NCI-H345 treated with DMSO at 0.1 percent for 48 hours (cell line): ENCODE measurements at regions not wholly inside any gene's neighbourhood (a gene's known extent, or its start where the extent isn't known, plus 50 kb on each side); places are given as distances from the start of the nearest gene placed in this dataset.
"Not testable (repeated sequence)": the region's sequence is repeated elsewhere in the genome, so short reads cannot be mapped to it uniquely, and the experiment has no call there.

Experiments used
- DNase-seq: peaks from one replicate; lab custom pipeline; 2025; ENCODE audit not compliant: unreplicated experiment; lab: John Stamatoyannopoulos, UW

DNA sequence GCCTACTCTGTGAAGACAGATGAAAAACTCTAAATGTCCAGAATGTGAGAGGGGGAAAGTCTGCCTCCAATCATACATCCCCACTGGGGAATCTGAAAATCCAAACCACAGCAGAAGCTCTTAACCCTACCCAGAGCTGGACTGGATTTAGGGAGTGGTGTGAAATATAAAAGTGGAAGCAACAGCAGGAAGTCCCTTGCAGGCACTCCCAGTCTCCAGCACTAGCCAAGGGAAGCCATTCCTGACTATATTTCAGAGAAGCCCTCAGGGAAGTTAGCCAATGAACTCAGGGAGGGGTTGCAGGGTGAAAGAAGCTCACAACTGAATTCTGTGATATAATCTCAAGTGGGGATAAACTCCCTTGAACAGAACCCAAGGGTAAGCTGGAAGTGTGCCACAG is 51.5 kb downstream of the CRPPA start:
- DNase-seq: no peak

DNA sequence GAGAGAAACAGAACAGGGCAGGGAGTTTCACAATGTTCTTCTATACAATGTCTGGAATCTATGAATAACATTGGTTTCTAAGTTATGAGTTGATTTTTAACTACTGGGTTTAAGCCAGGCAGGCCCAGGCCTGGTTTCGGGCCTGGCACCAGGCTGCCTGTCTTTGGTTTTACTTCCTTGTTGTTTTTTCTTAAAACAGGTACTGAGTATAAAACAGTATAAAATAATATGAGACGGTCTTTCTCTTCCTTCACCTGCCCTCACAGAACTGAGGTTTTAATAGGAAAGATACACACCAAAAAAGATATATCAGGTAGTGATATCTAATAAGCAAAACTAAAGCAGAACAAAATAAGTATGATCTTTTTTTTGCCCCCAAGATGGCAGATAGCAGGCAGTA is 52.0 kb downstream of the CRPPA start:
- DNase-seq: not testable (repeated sequence)

DNA sequence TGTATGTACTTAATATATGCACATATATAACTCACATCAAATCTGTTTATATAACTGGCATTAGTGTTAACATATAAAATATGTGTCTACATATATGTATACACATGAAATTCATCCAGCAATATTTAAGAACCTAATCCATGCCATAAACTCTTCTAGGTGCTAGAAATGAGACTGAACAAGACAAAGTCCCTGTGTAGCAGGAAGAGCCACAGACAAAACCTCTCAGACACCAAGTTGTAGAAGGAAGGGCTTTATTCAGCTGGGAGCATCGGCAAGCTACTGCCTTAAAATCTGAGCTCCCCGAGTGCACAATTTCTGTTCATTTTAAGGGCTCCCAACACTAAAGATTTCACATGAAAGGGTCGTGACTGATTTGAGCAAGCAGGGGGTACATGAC is 52.5 kb downstream of the CRPPA start:
- DNase-seq: no peak

DNA sequence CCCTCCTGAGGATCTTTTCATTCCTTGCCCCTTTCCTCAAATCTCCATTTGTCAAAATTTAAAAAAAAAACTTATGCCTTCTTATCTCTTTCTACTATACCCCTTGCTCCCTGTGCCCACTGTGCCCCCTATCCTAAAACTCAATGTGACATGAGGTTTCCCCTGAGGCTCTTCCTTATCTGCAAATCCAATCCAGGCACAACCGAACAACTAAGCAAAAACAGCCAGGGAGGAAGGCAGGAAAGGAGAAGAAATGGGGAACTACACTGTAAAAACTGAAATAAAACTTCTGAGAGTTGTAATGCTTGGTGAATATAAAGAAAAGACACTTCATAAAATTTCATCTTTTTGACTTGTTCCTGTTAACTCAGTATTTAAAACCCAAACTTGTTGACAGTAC is 54.2 kb downstream of the CRPPA start:
- DNase-seq: no peak

DNA sequence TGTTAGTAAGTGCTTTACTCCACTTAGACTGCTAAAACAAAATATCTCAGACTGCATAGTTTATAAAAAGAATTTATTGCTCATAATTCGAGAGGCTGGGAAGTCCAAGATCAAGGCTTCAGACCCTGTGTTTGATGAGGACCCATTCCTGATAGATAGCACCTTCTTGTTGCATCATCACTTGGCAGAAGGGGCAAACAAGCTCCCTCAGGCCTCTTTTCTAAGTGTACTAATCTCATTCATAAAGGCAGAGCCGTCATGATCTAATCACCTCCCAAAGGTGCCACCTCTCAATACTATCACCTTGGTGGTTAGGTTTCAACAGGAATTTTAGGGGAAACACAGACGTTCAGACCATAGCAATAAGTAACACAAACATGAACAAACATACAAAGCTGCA is 55.4 kb downstream of the CRPPA start:
- DNase-seq: no peak

DNA sequence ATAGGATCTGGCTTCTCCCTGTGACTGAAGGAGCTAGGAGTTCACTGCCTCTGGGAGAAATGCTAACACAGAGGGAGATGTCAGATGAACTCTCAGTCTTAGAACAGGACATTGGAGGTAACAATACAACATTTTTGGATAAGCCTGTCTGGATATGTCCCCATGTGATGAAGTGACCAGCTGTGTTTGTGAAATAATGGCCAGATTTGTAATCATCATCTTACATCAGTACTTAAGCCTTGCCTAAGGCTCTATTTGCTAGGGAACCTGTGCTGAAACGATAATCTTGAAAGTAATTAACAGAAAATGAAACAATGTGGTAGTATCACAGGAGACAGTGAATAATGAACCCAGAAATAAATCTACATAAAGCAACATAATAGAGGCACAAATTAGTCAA is 56.2 kb downstream of the CRPPA start:
- no peak for DNase-seq

DNA sequence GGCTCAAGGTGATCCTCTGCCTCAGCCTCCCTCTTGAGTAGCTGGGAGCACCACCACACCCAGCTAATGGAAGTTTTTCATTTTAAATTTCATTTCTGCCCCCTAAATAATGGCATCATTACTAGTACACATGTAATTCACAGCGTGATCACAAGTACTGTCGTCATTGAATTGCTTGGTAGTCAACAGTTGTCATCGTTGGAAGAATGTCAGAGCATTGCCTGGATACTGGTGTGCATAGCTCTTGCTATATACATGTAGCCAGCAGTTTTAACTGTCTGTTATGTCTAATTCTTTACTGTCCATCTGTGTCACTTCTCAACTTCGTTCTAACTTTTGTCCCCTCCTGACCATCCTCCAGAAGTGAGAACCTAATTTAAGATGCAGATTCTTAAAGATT is 62.1 kb downstream of the CRPPA start:
- DNase-seq: no peak

DNA sequence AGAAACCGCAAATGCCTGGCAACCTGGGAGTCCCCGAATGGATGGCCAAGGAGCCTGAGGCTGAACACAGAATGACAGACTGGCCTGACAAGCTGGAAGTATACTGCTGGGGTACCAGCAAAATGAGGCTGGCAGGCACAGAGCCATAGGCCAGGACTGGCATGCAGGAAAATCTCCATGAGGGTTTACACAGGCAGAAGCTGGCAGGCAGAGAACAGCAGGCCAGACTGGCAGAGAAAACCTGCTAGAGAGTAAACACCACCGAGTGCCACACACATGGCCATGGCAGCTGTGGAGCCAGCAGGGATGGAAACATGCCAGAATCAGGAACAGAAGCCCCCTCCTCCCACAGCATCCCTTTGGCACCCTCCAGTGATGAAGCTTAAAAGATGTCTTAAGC is 63.4 kb downstream of the CRPPA start:
- DNase-seq: peak; percentile 70

DNA sequence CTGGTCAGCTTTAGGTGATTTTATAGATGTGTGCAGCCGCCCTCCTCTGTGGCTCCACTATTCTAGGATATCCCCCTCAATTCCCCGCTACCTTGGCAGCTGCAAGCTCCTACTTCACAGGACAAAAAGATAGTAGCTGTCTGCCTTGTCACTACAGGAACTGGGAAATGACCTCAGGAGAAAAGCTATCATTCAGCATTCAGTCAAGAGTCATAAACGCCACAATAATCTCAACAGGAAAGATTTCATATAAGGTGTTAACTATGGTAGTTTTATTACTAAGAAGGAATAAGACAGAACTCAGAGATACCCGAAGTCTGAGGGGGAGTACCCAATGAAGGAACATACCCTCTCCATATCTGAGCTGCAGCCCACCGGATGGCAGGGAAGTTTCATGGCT is 63.9 kb downstream of the CRPPA start:
- DNase-seq: no peak

DNA sequence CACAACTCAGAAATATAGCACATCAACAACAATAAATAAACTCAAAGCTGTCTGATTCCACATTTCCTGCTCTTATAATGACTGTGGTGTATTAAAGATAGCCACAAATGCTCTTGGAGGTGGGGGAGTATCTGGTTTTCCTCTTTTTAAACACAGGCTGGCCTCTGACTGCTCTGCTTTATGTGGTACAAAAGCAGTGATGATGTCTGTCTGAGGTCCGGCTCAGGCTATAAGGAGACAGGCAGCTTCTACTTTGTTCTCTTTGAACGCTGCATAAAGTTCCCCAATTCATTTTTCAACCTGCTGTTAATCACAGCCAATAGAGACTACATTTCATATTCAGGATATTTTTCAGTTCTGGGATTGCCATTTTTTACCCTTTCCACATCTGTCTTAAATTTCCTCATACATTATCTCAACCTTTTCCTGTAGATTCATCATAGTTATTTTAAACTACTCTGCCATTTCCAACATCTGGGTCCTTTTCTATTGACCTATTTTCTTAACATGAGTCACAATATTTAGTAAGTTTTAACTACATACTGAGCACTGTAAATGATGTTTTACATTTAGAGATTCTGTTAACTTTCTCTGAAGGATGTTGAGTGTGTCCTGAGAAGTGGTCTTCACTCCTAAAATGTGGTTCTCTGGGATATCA is 64.9 kb downstream of the CRPPA start:
- no peak for DNase-seq

DNA sequence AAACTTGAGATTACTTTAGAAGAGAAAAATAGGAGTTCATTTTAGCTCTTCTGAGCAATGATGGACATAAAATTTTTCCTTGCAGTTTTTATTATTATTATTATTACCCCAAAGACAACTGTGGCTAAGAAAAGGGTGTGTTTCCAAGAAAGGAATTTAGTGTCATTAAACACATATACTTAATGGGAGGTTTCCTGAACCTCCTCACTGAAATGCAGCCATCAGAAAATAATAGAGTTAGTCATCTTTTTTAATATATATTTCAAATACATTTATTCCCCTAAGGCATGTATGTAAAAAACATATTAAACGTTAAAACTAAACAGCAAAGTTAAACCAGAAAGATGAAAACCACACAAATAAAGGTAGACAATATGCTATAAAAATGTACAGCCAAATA is 66.8 kb downstream of the CRPPA start:
- DNase-seq: no peak

DNA sequence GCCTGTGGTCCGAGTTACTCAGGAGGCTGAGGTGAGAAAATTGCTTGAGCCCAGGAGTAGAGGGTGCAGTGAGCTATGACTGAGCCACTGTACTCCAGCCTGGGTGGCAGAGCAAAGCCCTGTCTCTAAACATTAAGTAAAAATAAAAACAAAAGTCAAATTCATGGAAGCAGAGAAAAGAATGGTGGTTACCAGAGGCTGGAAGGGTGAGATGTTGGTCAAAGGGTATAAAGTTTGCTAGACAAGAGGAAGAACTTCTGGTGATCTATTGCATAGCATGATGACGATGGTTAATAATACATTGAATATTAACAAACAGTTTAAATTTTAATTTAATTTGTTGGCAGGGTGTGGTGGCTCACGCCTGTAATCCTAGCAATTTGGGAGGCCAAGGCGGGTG is 68.1 kb downstream of the CRPPA start:
- DNase-seq: no peak

DNA sequence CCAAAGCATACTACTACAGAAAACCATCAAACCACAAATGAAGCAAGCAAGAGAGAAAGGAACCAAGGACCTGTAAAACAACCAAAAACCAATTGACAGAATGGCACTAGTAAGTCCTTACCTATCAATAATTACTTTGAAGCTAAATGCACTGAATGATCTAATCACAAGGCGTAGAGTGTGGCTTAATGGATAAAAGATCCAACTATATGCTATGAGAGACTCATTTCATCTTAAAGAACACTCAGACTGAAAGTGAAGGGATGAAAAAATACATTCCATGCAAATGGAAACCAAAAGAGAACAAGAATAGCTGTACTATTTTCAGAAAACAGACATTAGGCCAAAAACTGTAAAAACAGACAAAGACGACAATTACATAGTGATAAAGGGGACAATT is 70.7 kb downstream of the CRPPA start:
- no peak for DNase-seq

DNA sequence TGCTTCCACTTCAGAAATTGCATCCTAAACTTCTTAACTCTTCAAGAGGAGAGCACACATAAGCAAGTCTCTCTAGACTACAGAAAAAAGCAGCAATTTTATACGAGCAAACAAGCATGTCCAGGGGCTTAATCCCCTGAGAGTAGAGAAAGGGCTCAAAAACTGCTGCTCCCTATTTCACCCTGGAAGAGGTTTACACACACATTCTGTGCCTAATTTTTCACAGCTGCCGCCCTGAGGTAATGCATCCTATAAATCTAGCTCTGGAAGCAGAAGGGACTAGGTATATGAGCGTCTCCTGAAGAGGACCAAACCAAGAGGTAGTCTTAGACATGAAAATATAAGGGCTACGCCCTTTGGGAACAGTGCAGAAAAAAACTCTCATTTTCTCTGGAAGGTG is 73.1 kb downstream of the CRPPA start:
- DNase-seq: no peak

DNA sequence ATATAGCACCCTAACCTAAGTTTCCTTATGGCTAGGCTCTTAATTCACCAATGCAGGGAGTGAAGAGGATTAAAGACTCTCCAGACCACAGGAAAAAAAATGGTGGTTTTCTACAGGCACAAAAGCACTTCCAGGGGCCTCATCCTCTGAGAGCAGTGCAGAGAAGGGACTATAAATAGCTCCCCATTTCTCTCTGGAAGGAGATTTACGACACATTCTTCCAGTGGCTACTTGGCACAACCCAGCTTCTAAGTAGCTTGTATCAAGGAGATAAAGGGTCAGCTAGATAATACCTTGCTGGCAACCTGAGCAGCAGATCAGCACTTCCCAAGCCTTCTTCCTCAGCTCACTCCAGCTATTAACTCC is 73.5 kb downstream of the CRPPA start:
- no peak for DNase-seq

DNA sequence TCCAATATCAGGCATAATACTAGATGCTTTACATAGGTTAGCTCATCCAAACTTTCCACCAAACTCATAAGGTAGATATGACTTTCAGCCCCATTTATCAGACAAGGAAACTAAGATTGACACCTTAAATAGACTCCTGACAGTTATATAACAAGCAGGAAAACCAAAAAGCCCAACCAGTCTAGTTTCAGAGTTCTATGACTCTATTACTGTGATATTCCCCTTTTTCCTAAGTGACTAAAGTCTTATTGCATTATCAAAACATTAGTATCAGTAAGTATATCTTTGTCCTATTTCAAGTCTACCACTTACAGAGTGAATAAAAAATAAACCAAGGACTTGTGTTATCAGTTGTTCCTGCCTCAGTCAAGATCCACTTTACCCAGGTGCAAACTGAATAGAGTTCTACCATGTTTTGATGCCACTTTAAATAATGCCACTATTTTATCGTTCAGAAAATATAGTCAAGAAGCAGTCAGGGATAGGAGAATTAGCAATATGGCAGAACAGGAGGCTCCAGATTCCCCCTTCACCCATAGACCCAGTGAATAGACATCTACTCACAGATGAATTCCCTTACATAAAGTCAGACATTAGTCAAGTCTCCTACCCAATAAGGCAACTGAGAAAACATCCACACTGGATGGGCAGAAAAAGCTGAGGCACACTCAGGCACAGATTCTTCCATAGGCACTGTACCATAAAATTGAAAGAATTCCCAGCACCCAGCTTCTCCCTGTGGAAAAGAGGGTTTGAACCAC is 74.1 kb downstream of the CRPPA start:
- no peak for DNase-seq

DNA sequence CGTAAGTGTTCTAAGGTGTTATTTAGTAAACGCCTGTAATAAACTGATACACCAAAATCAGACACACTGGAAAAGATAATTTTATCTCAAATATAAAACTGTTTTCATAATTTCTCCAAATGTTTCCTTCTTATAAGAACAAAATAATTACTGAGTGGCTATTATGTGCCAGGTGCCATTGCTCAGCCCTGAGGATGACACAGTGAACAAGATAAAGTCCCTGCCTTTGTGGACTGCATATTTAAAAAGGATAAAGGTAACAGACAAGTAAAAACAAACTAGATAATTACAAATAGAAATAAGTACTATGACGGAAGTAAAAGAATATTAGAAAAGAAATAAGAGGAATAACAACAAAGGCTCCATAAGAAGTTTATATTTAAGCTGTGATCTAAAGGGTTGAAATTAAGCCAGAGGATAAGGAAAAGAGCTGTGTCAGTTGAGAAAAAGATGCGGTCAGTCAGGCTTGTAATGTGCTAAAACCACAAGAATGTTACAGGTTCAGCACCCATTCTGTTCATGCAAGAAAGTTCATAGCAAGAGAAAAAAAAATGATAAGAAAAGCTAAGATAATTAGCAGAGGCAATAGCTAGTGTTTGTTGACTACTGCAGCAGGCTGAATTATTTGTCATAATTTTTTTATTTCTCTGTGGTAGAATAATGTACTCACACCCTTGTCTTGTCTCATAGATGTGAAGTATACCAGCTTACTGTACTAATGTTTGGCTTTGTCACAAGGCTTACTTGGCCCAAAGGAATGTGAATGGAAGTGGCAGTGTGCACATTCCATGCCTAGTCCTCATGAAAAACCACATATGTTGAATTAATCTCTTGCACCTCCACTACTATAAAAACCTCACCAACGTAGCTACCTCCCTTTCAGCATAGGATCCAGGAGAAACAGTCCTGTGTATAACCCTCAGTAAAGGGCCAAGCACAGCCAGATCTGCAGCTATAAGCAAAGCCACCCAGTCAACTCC is 75.1 kb downstream of the CRPPA start:
- no peak for DNase-seq

DNA sequence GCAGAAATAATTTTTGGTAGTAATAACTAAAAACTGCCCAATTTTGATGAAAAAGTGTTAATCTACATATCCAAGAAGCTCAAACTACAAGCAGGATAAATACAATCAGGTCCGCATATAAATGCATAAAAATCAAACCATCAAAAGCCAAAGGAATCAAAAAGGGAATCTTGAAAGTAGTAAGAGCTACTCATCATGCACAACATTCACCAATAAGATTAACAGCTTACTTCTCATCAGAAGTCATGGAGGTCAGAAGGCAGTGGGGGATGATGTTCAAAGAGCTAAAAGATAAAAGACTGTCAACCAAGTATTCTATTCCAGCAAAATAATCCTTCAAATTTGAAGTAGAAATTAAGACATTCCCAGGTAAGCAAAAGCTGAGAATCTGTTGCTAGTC is 76.4 kb downstream of the CRPPA start:
- DNase-seq: no peak

DNA sequence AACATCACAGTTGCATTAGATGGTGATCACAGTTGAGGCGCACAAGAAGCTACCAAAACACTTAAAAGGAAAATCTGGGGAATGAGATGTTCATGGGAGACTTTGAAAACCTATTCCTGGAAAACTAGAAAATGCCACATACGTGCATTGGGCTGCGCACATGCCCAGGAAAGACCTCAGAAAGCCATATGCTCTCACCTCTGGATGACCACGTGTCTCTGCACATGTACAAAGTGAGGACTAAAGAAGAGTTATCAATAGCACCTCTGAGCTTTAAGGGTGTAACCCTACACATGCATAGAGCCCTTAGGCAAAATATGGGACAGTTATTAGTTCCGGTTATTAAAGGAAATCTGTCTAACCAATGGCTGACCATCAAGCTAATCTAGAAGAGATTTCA is 77.7 kb downstream of the CRPPA start:
- no peak for DNase-seq

DNA sequence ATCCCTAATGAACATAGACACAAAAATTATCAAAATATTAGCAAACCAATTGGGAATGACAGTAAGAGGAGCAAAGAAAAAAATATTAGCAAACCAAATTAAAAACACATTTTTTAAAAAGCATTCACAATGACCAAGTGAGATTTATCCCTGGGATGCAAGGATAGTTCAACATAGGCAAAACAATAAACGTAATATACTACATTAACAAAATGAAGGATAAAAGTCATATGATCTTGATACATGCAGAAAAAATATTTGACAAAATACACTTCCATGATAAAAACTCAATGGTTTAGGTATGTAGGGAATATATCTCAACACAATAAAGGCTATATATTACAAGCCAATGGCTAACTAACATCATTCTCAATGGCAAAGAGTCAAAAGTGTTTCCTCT is 83.3 kb downstream of the CRPPA start:
- DNase-seq: no peak

DNA sequence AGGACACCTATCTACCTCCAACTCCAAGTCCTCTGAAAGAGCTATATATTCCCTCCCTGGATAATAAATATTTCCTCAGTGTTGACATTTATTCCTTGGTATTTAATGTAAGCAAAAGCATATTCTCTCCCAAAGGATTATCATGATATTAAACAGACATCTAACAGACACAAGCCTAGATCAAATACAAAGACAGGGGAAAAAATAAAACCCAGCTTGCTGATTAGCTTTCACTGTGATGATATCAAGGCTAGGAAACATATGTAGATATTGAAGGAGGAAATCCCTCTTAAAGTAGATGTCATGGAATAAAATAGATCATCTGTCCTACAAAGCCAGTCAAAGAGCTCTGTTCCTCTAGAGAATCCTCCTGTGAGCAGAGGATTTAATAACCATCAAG is 95.2 kb downstream of the CRPPA start:
- no peak for DNase-seq

DNA sequence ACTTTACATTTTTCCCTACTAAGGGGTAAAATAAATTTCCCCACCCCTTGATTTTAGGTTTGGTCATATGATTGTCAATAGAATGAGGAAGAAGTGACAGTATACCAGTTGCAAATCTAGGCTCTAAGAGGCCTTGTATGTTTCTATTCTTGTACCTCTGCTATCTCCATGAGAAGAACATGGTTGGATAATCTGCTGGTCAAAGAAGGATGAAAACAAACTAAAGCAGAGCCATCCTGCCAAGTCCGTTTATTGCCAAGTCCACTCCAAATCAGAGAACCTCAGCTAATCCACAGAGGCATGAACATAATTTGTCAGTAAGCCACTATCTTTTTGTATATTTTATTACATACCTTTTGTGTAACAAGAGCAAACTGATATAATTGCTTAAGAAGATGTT is 98.0 kb downstream of the CRPPA start:
- no peak for DNase-seq
